ENCODE measurements at regions not wholly inside any gene's neighbourhood (a gene's known extent, or its start where the extent isn't known, plus 50 kb on each side); places are given as distances from the start of the nearest gene placed in this dataset.

GRCh38 chr4:180169394-180169793 is 2073.8 kb upstream of the TENM3 start:
- no peaks in the 10 kb centered on the region for H3K9me3 Mint-ChIP-seq (ENCODE audit: unreplicated experiment)
- intact Hi-C loops (cut with micrococcal nuclease; ENCODE audit: unreplicated experiment) = no loop called here
- H3K36me3 Mint-ChIP-seq (ENCODE audit: insufficient read depth, unreplicated experiment) = no peaks in the 10 kb centered on the region
- no peak overlapping the region for H3K4me3 ChIP-seq (ENCODE audit: low read depth, low read length)
- peaks cover 16% of the 10 kb centered on the region for H3K27me3 Mint-ChIP-seq (ENCODE audit: insufficient read depth, unreplicated experiment)
- ChIA-PET CTCF (no interaction called here), POLR2A (no interaction called here)
- no peaks in the 10 kb centered on the region for H3K4me1 ChIP-seq
- no peaks in the 10 kb centered on the region for H3K4me1 Mint-ChIP-seq (ENCODE audit: low read depth, unreplicated experiment)
- H3K27me3 ChIP-seq (replicated peaks; ENCODE audit: control insufficient read depth, insufficient read depth, low read length) = no peaks in the 10 kb centered on the region; the same call in 1 of the 2 replicates
- DNase-seq = no peak
- no TSS peak for BruUV-seq (replicated peaks)
- no peak overlapping the region for H3K4me3 Mint-ChIP-seq (ENCODE audit: unreplicated experiment)
- no peaks in the 10 kb centered on the region for H3K9me3 ChIP-seq
- no peaks in the 10 kb centered on the region for H3K36me3 ChIP-seq (ENCODE audit: control insufficient read depth, insufficient read depth, low read length)
- H3K27ac Mint-ChIP-seq (ENCODE audit: unreplicated experiment) = no peak overlapping the region
- TF ChIP-seq CTCF (IDR thresholded peaks at IDR 0.05; ENCODE audit: insufficient read depth in 1 of 2, low read depth in 1 of 2, low read length in 1 of 2, severe bottlenecking in 1 of 2, unreplicated experiment in 1 of 2) = no peak

- Mint-ChIP-seq H3K4me1 (ENCODE audit: low read depth, unreplicated experiment) (no peaks in the 10 kb centered on the region), H3K9me3 (ENCODE audit: unreplicated experiment) (no peaks in the 10 kb centered on the region), H3K4me3 (ENCODE audit: unreplicated experiment) (no peak overlapping the region), H3K27me3 (ENCODE audit: insufficient read depth, unreplicated experiment) (peaks cover 16% of the 10 kb centered on the region), H3K36me3 (ENCODE audit: insufficient read depth, unreplicated experiment) (no peaks in the 10 kb centered on the region), H3K27ac (ENCODE audit: unreplicated experiment) (no peak overlapping the region)
- Histone ChIP-seq H3K9me3 (no peaks in the 10 kb centered on the region), H3K4me1 (no peaks in the 10 kb centered on the region), H3K27me3 (replicated peaks; ENCODE audit: control insufficient read depth, insufficient read depth, low read length) (no peaks in the 10 kb centered on the region; the same call in 1 of the 2 replicates), H3K4me3 (ENCODE audit: low read depth, low read length) (no peak overlapping the region), H3K36me3 (ENCODE audit: control insufficient read depth, insufficient read depth, low read length) (no peaks in the 10 kb centered on the region)
- no peak for DNase-seq
- TF ChIP-seq CTCF (IDR thresholded peaks at IDR 0.05; ENCODE audit: insufficient read depth in 1 of 2, low read depth in 1 of 2, low read length in 1 of 2, severe bottlenecking in 1 of 2, unreplicated experiment in 1 of 2) = no peak
- no TSS peak for BruUV-seq (replicated peaks)
- intact Hi-C loops (cut with micrococcal nuclease; ENCODE audit: unreplicated experiment) = no loop called here
- ChIA-PET POLR2A (no interaction called here), CTCF (no interaction called here)
Observed at GRCh38 chr4:180169966-180170365, 2073.2 kb upstream of the TENM3 start.

GRCh38 chr4:180179146-180179545 is 2064.1 kb upstream of the TENM3 start:
- intact Hi-C loops (cut with micrococcal nuclease; ENCODE audit: unreplicated experiment) = no loop called here
- Mint-ChIP-seq H3K36me3 (ENCODE audit: insufficient read depth, unreplicated experiment) (no peaks in the 10 kb centered on the region), H3K27me3 (ENCODE audit: insufficient read depth, unreplicated experiment) (no peaks in the 10 kb centered on the region), H3K4me1 (ENCODE audit: low read depth, unreplicated experiment) (no peaks in the 10 kb centered on the region), H3K4me3 (ENCODE audit: unreplicated experiment) (no peak overlapping the region), H3K27ac (ENCODE audit: unreplicated experiment) (no peak overlapping the region), H3K9me3 (ENCODE audit: unreplicated experiment) (no peaks in the 10 kb centered on the region)
- ChIA-PET POLR2A (no interaction called here), CTCF (no interaction called here)
- no peaks in the 10 kb centered on the region for H3K9me3 ChIP-seq
- no TSS peak for BruUV-seq (replicated peaks)
- H3K36me3 ChIP-seq (ENCODE audit: control insufficient read depth, insufficient read depth, low read length) = no peaks in the 10 kb centered on the region
- no peaks in the 10 kb centered on the region for H3K27me3 ChIP-seq (replicated peaks; ENCODE audit: control insufficient read depth, insufficient read depth, low read length)
- no peak for DNase-seq
- no peaks in the 10 kb centered on the region for H3K4me1 ChIP-seq
- TF ChIP-seq CTCF (IDR thresholded peaks at IDR 0.05; ENCODE audit: insufficient read depth in 1 of 2, low read depth in 1 of 2, low read length in 1 of 2, severe bottlenecking in 1 of 2, unreplicated experiment in 1 of 2) = no peak
- no peak overlapping the region for H3K4me3 ChIP-seq (ENCODE audit: low read depth, low read length)

All from Caco-2 (cell line).